ENCODE measurements at regions not wholly inside any gene's neighbourhood (a gene's known extent, or its start where the extent isn't known, plus 50 kb on each side); places are given as distances from the start of the nearest gene placed in this dataset.

GRCh38 chr5:6273749-6274148, 104.6 kb downstream of the MED10 start:
- no peak overlapping the region for H3K4ac ChIP-seq (replicated peaks; ENCODE audit: insufficient read length, low read depth, low read length)
- no peak overlapping the region for H4K5ac ChIP-seq (ENCODE audit: insufficient read length, low read depth, low read length)
- DNase-seq (ENCODE audit: low read depth in 1 of 2, low spot score in 2 of 2), result no peak
- no peaks in the 10 kb centered on the region; a peak in 1 of 7 replicates for H3K27me3 ChIP-seq (replicated peaks in 1 of 4; ENCODE audit: control insufficient read depth in 3 of 4, extremely low read depth in 1 of 4, insufficient read depth in 3 of 4, low read length in 3 of 4)
- H3K23me2 ChIP-seq (ENCODE audit: low read depth, low read length), result no peaks in the 10 kb centered on the region
- H3K4me2 ChIP-seq (ENCODE audit: insufficient read depth in 1 of 2, low read depth in 2 of 2, low read length in 2 of 2), result no peak overlapping the region
- no peak overlapping the region for H2AFZ ChIP-seq (ENCODE audit: low read length)
- no peak overlapping the region for H2BK5ac ChIP-seq (ENCODE audit: low read depth, low read length)
- no peak overlapping the region for H4K91ac ChIP-seq (replicated peaks; ENCODE audit: insufficient read length, low read length)
- no peak overlapping the region for H2BK12ac ChIP-seq (ENCODE audit: low read depth, low read length)
- CTCF ChIA-PET (ENCODE audit: partially characterized antibody), result interaction anchor here (0.6 kb wide), 2 partner anchors 23 to 282 kb away, joined by 3 read pairs; no protein-coding TSS in a partner anchor
- no peak overlapping the region for H4K8ac ChIP-seq (ENCODE audit: extremely low read depth, insufficient read depth, low read length)
- no peak overlapping the region for H3K27ac ChIP-seq (ENCODE audit: low read depth, low read length)
- no peak overlapping the region for H3K56ac ChIP-seq (replicated peaks; ENCODE audit: insufficient read length, low read depth, low read length)
- POLR2A ChIA-PET (ENCODE audit: partially characterized antibody), result no interaction called here
- no peaks in the 10 kb centered on the region for H3K4me1 ChIP-seq (replicated peaks in 1 of 4; ENCODE audit: control insufficient read depth in 3 of 4, insufficient read depth in 4 of 4, low read length in 3 of 4)
- H3K23ac ChIP-seq (ENCODE audit: insufficient read length), result no peak overlapping the region
- H3K18ac ChIP-seq (ENCODE audit: extremely low read depth, low read length), result no peak overlapping the region
- no peak overlapping the region for H2BK20ac ChIP-seq (ENCODE audit: low read length)
- H3K36me3 ChIP-seq (ENCODE audit: control insufficient read depth in 2 of 4, insufficient read depth in 4 of 4, low read length in 3 of 4), result no peaks in the 10 kb centered on the region
- no peak overlapping the region for H2AK5ac ChIP-seq (ENCODE audit: low read depth, low read length)
- H2BK120ac ChIP-seq (replicated peaks; ENCODE audit: low read depth, low read length), result no peak overlapping the region
- FAIRE-seq, result no peak
- H3K79me1 ChIP-seq (ENCODE audit: low read depth, low read length), result no peaks in the 10 kb centered on the region
- WGBS, 2 experiments (ENCODE audit: extremely low coverage in 1 of 2, insufficient coverage in 1 of 2, insufficient read length in 1 of 2, insufficient replicate concordance in 2 of 2, low coverage in 1 of 2, low lambda C conversion rate in 2 of 2, missing lambda C conversion rate in 1 of 2), result 95% methylated on average over 4 of the region's 4 CpGs; no CpG with 5 or more reads in 1 of the 2 experiments
- H3K9me3 ChIP-seq (ENCODE audit: insufficient read depth in 2 of 2, low read depth in 1 of 2, low read length in 1 of 2), result peaks cover 0 to 2% of the 10 kb centered on the region in 2 experiments; a peak in 1 of 4 replicates
- H3K14ac ChIP-seq (ENCODE audit: insufficient read length), result no peak overlapping the region
- no peaks in the 10 kb centered on the region for H4K20me1 ChIP-seq (replicated peaks in 1 of 2; ENCODE audit: control insufficient read depth in 1 of 2, insufficient read depth in 2 of 2, low read length in 2 of 2)
- no peak overlapping the region for H3K4me3 ChIP-seq (ENCODE audit: extremely low read depth in 1 of 4, insufficient read depth in 2 of 4, low read depth in 3 of 4, low read length in 4 of 4)
- H3K9ac ChIP-seq (replicated peaks in 1 of 4; ENCODE audit: extremely low read depth in 1 of 4, low read depth in 3 of 4, low read length in 3 of 4), result no peak overlapping the region
- no peaks in the 10 kb centered on the region for H3K79me2 ChIP-seq (ENCODE audit: control insufficient read depth in 1 of 2, insufficient read depth in 2 of 2, low read length in 2 of 2)
- no peak overlapping the region for H2BK15ac ChIP-seq (ENCODE audit: low read length)
- no peak for TF ChIP-seq HDAC2 (IDR thresholded peaks at IDR 0.05; ENCODE audit: borderline replicate concordance in 1 of 2, low read depth in 2 of 2, low read length in 2 of 2)
- TF ChIP-seq MAFK (IDR thresholded peaks at IDR 0.05; ENCODE audit: low read depth, low read length), result no peak
- no peak for TF ChIP-seq SRF (IDR thresholded peaks at IDR 0.05; ENCODE audit: low read depth, low read length)
- no peak for TF ChIP-seq GABPA (IDR thresholded peaks at IDR 0.05; ENCODE audit: borderline replicate concordance, insufficient read depth, low read length)
- TF ChIP-seq POLR2AphosphoS5 (IDR thresholded peaks at IDR 0.05; ENCODE audit: low read depth, low read length), result no peak
- TF ChIP-seq SUZ12 (IDR thresholded peaks at IDR 0.05; ENCODE audit: low read length), result no peak
- no peak for TF ChIP-seq BACH1 (IDR thresholded peaks at IDR 0.05; ENCODE audit: low read length)
- no peak for TF ChIP-seq KDM1A (IDR thresholded peaks at IDR 0.05; ENCODE audit: borderline replicate concordance, low read length)
- TF ChIP-seq TCF12 (IDR thresholded peaks at IDR 0.05; ENCODE audit: low read depth, low read length), result no peak
- no peak for TF ChIP-seq POU5F1 (IDR thresholded peaks at IDR 0.05; ENCODE audit: low read depth, low read length)
- TF ChIP-seq SIRT6 (IDR thresholded peaks at IDR 0.05; ENCODE audit: low read length), result no peak
- no peak for TF ChIP-seq CTBP2 (IDR thresholded peaks at IDR 0.05; ENCODE audit: borderline replicate concordance, insufficient read depth, insufficient read length, low read length)
- no peak for TF ChIP-seq TEAD4 (IDR thresholded peaks at IDR 0.05; ENCODE audit: low read depth, low read length)
- no peak for TF ChIP-seq TAF1 (IDR thresholded peaks at IDR 0.05; ENCODE audit: low read depth, low read length)
- TF ChIP-seq SIX5 (IDR thresholded peaks at IDR 0.05; ENCODE audit: low read depth, low read length), result no peak
- TF ChIP-seq POLR2A (IDR thresholded peaks at IDR 0.05; ENCODE audit: control extremely low read depth in 1 of 2, low read depth in 2 of 2, low read length in 2 of 2), result no peak
- no peak for TF ChIP-seq NRF1 (IDR thresholded peaks at IDR 0.05; ENCODE audit: low read depth, low read length)

Data from H1 (cell line).